Islet precursor cell (in vitro differentiated cells): ENCODE measurements at regions not wholly inside any gene's neighbourhood (a gene's known extent, or its start where the extent isn't known, plus 50 kb on each side); places are given as distances from the start of the nearest gene placed in this dataset.

Experiments
- DNase-seq: peaks from one replicate; pipeline ENCODE4 v3.0.0-alpha.2; 2018

DNA sequence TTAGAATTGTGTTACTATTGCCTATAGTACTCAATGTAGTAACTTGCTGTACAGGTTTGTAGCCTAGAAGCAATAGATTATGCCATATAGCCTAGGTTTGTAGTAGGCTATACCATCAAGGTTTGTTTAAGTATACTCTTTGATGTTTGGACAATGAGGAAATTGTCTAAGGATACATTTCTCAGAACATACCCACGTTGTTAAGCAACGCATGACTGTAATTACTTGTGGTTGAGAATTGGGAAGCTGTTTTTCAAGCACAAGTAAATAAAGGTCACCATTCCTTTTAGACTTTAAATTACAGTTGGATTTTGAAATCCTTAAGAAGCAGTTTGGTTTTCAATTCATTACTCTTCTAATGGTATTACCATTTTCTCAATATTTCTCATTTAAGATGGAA lies 89.8 kb upstream of the KCNH7 start:
- DNase-seq: no peak

DNA sequence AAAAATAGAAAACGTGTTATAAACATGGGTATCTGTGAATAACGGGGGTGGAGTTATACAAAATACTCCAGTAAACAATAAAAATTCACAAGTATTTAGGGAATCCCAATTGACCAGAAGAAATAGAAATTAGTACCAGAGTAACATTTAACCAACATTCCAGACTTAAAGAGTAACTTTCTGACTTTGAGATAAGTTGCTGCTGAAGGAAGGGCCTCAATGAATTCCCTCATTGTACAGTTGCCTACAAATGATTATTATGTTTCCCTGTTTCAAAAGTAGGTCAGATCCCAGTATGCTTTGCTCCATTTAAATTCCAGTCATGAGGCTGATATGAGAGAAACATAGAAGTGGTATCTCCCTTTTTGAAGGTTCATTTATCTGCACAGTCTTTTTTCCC lies 88.3 kb upstream of the KCNH7 start:
- DNase-seq: no peak

DNA sequence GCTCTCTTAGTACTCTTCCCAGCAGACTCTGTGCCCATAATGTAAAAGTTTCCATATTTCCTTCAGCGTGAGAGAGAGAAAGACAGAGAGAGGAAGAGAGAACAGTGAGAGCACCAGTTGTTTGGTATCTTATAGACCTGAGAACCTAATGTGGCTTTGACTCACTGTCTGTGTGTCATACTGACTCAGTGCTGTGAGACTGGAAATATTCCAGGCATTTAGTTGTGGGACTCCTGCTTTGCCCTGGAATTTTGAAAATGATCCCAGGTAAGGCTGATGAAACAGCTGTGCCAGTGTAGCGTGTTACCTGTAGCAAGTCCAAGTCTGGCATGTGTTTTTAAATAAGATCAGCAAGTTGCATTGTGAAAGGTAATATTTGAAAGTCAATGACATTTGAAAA lies 87.9 kb upstream of the KCNH7 start:
- DNase-seq: peak; percentile 90

DNA sequence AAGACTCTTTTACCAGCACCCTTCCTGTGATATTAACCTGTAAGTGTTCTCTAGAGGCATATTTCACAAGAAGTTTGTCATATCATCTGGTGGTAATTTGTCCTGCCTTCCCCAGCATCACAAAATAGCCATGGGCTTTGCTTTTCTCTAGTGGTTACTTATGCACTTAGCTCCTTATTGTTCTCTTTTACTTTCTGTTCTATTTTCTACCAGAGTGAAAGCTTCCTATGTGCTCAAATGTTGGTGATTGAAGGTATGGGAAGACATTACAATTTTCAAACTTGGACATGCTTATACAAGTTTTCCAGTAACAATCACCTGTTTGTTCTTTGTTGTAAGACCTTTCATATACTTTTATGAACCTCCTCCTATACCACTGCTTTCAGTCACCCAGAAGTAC lies 87.0 kb upstream of the KCNH7 start:
- DNase-seq: no peak

DNA sequence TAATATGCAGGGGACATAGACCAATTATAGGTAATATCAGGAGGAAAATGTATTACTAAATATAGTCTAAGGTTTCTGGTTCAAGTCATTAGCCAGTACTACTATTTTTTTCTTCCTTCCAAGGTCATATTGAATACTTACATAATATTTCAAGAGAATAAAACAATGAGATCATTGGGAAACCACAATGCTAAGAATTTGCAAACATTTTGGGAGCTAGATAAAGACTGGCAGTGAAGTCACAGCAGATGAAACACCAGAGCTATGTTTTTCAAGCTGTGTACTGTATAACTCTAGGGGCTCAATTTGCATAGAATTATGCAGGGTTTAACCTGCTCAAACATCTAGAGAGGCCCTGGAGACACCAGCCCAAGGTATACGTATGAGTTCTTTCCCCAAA lies 80.5 kb upstream of the KCNH7 start:
- no peak for DNase-seq

DNA sequence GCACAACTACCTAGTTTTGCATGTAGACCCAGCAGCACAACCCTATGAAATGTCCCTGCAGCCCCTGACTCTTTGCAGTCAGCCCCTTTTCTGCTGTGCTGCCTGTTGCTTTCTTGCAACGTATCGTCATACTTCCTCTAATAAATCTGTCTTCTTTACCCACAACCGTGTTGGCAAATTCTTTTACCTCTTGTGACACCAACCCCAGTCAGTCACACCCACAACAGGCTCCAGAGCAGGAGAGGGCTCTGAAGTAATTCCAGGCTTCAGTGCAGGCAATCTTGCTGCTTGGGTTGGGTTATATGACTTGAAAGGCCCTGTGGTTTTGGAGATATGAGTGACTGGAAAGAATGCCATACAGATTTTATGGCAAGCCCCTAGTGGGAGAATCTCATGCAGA lies 79.1 kb upstream of the KCNH7 start:
- no peak for DNase-seq

DNA sequence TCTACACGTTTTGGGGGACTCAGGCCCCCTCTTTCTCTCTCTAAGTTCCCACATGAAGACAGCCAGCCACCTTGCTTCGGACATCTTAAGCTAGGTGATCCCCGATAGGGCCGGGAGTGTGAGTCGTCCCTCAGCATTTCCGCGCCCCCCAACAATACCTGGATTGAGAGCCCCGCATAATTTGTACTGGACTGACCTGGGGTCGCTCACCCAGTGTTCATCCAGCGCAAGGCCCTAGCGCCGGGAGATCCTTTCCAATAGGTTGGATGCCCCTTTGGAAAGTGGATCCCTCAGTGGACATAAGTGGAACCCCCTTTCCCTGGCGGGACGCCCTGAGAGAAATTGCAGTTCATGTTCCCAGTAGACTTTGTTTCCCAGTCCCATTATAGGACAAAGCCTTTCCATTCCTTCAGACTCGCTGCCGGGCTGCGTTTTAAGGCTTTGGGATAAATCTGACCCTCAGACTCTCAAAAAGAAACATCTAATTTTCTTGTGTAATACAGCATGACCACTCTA lies 77.8 kb upstream of the KCNH7 start:
- DNase-seq: no peak

DNA sequence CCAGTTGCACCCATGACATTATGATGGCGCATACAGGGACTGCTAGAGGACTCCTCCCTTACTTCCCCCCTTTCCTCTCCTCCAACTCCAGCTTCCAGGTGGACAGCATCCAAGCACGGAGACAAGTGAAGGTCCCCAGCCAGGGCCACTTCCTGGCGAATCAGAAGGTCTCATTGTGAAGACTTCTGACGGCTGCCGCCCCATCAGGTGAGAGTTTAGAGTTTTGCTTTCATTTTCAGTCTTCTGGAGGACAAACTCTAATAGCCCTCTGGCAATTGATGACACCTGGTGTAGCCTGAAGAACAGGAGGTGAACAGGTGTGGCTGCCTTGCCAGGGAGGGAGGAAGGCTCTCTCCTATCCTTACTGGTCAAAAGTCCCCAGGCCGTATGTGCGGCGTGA lies 77.3 kb upstream of the KCNH7 start:
- DNase-seq: no peak

DNA sequence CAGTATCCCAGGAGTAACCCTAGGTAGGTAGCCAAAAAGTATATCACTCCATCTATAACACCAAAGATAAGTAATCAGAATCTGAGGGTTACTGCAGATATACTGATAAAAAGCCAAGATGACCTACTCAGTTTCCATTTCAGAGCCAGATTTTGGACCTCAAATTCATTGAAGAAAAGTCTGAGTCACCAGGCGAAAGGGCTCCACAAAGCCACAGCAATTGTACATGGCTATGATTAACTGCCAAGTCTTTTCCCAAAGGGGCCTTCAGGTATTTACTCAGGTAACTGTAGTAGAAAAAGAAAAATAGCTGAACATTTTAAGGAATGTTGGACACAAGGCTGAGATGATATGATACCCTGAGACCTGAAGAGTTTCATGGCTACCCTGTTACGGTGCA lies 75.6 kb upstream of the KCNH7 start:
- DNase-seq: no peak

DNA sequence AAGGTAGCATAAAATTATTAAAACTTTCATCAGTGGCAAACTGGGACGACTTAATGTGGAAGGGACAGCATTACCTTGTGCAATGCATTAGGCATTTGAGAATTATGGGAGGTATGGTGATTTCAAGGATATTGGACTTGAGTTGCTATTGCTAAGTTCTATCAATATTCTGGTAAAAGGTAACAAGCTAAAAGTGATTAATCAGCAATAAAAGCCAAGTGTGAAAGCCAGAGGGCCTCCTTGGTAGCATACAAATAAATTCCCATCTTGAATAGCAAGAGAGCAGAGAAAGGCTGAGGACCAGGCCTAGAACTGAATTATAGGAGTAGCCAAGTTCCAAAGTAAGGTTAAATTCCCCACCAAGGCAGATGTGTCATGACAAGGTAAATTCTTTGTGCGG lies 74.2 kb upstream of the KCNH7 start:
- DNase-seq: no peak

DNA sequence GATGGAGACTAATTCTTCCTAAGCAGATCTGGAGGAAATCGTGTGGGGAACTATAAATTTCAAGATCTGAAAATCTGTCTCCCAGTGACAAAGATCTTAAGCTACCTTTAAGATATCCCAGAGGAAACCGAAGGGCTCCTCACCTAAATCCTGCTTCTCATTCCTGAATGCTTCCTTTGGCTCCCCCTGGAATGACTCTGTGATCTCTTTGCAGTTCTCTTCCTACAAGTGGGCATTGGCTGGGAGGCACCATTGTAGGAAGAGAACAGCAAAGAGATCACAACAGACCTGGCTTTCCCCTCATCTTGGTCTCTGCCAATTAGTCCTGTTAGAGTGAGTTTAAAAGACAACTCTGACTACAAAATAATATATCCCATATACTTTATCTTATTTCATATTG lies 70.0 kb upstream of the KCNH7 start:
- DNase-seq: no peak

DNA sequence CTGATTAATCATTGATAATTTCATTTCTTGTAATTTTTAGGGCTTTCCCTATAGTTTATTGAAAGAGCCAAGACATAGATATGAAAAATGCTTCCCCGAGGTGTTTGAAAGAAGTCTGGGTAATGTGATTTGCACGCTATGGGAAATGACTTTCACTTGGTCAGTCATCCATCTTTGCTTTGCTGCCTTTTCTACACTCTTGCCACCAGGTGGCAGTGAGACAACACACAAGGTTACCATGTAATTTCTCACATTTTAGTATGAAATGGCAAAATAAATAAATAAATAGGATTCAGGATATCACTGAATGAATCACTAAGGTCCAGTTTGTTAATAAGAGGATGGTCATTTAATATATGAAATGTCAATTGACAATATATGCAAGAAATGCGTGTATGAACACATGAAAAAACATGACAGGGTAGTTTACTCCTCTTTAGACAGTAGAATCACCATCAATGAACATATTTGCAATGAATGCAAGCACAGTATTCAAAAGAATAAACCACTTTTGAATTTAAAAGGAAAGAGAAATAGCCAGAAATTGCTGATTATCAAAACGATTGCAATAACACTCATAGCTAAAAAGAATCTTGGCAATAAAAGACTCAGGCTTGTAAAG lies 52.2 kb upstream of the KCNH7 start:
- DNase-seq: no peak

DNA sequence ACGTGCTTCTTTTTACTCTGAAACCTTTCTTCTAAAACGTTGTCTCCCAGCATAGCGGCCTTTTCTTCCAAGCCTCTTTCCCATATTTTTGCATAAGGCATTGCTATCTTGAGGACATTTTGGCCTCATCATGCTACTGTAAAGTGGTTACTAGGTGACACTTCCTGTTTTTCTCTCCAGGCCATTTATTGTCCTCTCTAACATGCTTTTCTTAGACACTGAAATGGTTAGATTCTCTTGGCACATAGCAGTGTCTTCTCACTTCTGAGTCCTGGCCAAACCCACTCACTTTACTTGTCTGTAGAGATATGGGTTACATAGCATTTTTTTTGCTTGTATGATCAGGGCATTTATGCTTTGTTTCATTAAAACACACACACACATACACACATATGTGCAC lies 50.1 kb upstream of the KCNH7 start:
- no peak for DNase-seq
